ENCODE measurements at regions not wholly inside any gene's neighbourhood (a gene's known extent, or its start where the extent isn't known, plus 50 kb on each side); places are given as distances from the start of the nearest gene placed in this dataset.
"Not testable (repeated sequence)": the region's sequence is repeated elsewhere in the genome, so short reads cannot be mapped to it uniquely, and the experiment has no call there.

DNA sequence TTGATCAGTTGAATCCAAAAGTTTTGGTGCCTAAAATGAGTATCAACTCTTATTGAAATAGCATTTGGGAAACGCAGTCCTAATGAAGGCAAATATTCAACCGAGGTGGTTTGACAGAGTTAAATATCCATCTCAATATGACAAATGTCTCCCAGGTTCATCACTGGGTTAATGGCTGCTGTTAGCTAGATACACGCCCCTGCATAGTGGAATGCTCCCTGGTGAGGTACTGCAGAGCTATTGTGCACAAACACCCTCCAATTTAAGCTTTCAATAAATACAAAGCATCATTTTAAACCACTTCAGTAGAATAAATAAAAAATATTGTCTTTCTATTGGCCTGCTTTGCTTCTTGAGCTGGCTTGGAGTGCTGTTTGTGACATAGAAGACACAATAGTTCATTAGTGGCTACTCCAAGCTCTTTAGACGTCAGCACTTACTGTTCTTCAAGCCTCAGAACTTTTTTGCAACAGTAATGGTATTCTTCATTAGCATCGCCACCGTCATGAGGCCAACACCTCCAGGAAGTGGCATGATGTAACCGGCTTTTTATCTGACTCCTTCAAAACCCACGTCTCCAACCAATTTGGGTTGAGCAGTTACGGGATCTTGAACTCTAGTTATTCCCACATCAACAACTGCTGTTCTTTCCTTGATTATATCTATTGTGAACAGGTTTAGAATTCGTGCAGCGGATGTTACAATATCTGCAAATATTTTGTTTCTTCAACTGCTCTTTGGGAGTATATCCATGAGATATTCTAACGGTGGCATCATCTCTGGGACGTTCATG, 1159.6 kb upstream of the EPHA6 start:
- DNase-seq (ENCODE audit: low read depth): no peak

DNA sequence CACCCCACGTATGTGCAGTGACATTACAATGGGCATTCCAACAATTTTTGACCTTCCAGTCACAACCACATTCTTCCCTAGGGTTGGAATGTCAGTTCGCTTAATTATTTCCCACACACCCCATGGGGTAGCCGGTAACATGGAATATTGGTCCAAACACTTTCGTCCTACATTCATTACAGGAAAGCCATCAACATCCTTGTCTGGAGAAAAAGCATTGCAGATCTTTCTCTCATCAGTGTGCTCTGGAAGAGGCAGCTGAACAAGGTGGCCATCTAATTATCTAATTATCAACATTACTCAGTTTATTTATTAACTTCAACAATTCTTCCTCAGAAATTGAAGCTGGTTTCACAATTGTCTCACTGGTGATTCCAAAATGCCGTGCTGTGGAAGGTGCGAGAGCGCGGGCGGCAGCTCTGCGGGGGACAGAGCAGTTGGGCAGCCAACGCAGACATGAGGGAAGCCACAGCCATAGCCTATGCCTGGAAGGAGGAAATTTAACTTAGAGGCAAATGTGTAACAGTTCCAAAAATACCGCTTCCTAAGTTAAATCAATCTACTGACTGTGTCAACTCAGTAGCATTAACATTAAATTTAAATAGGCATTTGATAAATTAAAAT, 1158.9 kb upstream of the EPHA6 start:
- DNase-seq (ENCODE audit: low read depth): no peak

DNA sequence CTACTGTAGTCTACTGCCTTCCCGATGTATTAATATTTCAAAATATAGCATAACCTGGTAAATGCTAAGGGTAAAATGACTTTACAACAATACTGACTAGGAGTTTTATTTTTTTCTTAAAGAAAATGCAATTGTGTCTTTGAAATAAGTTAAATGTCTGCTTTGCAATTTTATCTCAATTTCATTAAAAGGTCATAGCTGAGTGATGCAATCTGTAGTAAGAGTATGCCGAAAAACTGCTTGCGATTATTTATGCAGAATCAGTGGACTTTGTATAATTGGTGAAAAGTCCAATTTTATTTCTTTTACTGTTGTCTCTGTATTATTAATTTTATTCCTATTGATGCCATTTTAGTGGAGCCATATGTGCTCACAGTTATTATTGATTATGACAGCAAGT, 1143.6 kb upstream of the EPHA6 start:
- DNase-seq (ENCODE audit: low read depth): no peak

DNA sequence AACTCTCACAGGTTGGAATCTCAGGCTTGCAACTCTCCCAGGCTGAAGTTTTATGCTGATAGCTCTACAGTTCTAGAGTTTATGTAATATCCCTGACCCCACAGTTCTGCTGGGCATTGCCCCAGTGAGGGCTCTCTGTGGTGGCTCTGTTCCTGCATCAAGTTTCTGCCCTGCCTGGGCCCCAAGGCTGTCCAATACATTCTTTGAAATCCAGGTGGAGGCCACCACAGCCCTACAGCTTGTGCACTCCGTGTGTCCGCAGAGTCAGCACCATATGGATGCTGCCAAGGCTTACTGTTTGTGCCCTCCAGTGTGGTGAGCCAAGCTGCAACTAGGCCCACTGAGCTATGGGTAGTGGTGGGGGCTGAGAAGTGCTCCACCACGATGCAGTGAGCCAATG, 1141.2 kb upstream of the EPHA6 start:
- no peak for DNase-seq (ENCODE audit: low read depth)

DNA sequence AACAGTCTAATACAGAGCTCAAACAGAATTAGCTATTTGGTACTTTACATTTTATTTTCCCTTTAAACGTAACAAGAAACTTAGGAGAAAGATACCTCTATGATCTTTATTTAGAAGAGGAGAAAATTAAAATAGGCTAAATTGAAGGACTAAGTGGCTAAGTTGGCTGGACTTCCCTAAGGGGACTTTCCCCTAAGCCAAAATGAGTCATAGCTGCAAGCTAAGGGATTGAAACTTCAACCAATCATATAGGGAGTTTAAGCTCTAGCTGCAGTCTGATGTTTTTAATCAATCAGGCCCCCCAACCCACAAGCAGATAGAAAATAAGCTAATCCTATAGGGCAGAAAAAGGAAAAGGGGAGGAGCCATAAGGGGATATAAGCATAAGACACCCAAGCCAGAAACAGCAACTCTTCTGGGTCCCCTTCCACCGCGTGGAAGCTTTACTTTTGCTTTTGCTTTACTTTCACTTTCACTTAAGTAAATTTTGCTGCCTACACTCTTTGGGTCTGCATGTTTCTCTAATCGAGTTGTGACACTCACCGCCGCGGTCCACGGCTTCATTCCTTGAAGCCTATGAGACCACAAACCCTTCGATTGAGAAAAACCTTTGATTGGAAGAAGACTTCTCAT, 1108.5 kb upstream of the EPHA6 start:
- no peak for DNase-seq (ENCODE audit: low read depth)

DNA sequence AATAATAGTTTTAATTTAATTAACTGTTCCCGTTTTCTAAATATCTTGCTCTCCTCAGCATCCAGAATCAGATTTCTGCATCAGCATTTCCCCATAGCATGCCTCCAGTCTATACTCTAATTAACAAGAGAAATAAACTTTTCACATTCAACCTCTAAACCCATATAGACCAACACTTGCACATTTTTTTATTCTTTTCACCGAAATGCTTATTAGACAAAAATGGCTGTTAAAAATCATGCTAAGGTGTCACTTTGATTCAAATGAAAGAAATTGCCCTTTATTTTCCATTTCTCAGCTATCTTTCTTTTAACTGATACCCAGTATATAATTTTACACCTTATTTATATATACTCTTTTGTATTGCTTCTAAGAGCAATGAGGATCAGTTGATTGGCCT, 1107.1 kb upstream of the EPHA6 start:
- DNase-seq (ENCODE audit: low read depth): no peak

DNA sequence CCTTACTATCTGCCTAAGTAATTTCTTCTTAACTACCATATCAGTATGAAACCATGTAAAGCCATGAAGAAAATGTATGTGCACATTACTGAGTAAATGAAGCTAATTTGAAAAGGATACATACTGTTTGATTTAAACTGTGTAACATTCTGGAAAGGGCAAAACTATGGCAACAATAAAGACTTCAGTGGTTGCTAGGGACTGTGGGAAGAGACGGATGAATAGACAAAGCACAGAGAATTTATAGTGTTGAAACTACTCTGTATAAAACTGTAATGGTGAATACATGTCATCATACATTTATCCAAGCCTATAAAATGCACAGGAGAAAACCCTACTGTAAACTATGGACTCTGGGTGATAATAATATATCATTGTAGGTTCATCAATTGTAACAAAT, 1103.7 kb upstream of the EPHA6 start:
- no peak for DNase-seq (ENCODE audit: low read depth)

DNA sequence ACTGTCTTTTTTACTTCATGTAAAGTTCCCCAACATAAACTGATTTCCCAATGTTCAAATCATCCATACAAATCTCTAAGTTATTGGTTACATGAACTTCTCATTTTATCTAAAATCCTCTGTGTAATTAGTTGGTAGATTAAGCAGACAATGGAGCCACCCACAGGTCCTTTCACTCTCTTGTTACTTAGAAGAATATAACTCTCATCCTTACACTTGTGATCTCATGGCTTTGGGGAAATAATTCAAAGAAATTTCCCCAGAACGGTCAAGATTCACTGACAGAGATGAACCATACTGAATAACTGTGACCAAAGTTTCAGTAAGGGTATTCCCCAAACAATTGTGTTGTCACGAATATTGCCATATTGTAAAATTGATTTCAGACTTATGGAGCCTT, 1102.6 kb upstream of the EPHA6 start:
- no peak for DNase-seq (ENCODE audit: low read depth)

DNA sequence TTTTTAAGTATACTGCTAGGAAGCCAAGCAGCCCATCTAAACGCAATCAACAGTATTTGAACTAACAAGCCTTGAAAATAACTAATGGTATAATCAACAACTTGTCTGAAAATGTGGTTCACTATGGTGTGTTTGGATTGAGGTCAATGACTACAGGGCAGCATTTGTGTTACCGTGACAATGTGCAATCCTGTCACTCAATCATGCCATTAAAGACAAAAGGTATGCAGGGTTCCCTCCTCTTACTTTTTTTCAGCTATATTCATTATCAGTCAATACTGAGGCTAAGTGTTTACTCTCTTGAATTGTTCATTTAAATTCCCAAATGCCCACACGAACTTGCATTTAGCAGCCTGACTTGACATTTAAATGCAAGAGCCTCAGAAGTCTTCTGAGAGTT, 1099.3 kb upstream of the EPHA6 start:
- DNase-seq (ENCODE audit: low read depth): no peak

DNA sequence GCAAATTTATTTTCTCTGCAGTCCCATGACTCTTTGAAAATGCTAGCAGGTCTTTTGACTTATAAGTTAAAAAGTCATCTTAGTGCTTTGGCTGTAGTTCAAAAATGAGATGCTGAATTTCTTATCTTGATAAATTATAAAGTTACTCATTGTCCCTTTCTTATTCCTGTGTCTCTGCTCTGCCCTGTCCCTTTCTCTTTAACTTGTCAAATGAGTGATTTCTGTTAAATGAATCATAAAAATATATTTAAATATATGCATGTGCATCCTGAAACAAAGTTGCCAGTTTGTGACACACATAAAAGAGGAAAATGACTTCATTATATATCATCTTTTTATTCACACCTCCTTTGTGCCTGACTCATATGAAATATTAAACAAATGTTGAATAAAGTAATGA, 1097.3 kb upstream of the EPHA6 start:
- DNase-seq (ENCODE audit: low read depth): no peak

DNA sequence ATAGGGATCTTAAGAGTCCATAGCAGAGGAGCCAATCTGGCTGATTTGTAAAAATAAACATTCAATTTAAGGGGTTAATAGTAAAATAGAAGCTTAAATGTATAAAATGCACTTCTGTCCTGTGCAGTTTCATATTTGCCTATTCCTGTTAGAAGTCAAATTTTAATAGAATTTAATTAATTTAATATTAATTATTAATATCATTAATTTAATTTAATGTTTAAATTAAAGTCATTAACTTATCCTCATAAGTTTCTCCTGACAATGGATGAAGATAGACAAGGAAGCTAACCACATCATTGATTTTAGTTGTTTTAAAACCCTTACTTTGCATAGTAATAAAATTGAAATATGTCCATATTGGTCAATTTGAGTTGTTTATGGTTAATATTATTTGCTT, 1096.2 kb upstream of the EPHA6 start:
- DNase-seq (ENCODE audit: low read depth): no peak

DNA sequence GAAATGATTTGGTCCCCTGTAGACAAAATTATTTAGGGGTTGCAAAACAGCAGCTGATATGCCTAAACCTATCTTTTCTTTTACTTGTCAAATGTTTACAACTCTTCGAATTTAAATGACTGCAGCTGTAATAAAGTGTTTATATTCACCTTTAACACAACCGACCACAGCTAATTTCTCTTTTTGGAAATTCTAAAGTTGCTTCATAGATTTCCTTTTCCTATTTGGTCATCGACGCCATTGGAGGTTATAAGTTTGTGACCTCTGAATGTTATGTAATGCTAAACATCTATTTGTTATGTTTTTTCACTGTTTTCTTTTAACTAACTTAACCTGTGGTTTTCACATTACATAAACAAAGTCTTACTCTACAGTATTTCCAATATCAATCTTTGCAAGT, 1094.9 kb upstream of the EPHA6 start:
- no peak for DNase-seq (ENCODE audit: low read depth)

DNA sequence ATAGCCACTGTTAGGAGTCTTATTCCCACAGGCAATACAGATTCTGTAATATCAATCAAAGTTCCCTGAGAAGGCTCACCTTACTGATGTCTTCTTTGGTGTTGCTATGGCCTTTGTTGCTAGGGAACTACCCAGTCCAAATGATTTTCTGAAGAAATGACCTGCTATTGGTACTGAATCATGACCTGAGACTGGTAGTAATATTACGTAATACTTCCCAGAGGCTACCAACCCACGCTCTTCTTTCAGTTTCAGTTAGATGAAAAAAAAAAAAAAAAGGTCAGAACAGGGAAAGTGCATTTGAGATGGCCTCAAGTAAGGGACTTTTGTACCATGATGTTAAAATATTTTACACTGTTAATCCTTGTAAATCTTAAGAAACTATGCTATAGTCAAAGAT, 1092.5 kb upstream of the EPHA6 start:
- no peak for DNase-seq (ENCODE audit: low read depth)

DNA sequence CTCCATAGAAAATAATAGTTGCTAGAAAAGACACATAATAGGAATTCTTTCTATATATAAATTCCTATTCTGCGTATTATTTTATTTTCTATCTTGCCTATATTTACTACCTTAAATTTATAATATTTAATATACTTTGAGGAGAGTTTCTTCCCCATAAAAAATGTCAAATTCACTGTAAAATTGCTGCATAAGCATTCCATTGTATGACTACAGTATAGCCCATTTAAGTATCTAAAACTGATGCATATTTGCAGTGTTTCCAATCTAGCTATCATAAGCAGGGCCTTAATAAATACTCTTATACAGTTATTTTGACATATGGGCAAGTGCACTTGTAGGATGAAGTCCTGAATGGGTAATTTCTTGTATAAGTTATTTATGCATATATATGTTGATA, 1088.6 kb upstream of the EPHA6 start:
- DNase-seq (ENCODE audit: low read depth): no peak

DNA sequence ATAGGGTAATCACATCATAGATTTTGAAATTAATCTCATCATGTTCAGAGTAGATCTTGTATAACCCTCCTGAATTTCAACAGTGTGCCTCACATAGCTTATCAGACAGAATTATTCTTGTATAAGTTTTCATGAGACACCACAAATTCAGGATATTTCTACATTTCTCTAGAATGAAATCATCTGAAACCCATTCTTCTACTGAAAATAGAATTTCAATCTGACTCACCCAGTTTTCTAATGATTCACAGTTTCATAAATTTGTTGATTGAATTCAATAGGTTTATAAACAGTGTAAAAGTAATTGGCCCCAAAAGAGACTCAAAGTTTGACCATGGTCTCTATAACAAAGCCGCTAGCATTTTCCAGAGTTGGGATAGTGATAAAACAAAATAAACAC, 1082.6 kb upstream of the EPHA6 start:
- no peak for DNase-seq (ENCODE audit: low read depth)

DNA sequence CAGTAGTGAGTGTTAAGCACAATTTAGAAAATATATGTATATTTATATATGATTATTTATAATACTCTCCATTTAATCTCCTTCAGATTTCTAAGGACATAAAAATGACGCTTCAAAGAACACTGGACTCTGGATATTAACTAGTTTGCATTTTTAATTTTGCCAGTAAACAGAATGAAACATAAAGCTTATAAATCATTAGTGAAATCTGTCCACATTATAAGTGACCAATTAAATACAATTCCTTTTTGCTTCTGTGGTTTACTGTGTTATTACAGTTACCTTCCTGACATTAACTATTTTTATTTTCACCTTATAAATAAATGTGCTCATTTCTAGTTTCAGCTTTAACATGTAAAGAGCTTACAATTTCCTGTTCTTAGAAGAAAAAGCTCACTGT, 1081.1 kb upstream of the EPHA6 start:
- no peak for DNase-seq (ENCODE audit: low read depth)

DNA sequence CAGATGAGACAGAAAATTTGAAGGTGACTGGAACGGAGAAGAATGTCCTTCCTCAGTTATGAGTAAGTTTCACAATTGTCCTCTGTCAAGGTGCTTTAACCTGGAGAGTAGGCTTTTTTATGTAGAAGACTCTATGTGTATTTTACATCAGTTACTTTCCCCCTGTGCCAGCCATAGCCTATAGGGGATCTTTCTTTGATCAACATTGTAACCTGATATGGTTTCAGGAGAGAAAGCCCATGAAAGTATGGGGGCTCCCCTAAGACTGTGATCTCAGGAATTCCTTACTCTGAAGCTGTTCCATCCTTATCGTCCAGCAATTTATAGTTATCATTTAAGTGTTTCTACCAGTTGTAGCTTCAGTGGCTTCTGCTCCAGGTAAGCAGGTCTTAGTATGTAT, 1076.3 kb upstream of the EPHA6 start:
- no peak for DNase-seq (ENCODE audit: low read depth)

DNA sequence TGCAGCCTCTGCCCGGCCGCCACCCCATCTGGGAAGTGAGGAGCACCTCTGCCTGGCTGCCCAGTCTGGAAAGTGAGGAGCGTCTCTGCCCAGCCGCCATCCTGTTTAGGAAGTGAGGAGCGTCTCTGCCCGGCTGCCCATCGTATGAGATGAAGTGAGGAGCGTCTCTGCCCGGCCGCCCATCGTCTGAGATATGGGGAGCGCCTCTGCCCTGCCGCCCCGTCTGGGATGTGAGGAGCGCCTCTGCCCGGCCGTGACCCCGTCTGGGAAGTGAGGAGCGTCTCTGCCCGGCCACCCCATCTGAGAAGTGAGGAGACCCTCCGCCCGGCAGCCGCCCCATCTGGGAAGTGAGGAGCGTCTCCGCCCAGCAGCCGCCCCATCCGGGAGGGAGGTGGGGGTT, 1069.5 kb upstream of the EPHA6 start:
- DNase-seq (ENCODE audit: low read depth): not testable (repeated sequence)

DNA sequence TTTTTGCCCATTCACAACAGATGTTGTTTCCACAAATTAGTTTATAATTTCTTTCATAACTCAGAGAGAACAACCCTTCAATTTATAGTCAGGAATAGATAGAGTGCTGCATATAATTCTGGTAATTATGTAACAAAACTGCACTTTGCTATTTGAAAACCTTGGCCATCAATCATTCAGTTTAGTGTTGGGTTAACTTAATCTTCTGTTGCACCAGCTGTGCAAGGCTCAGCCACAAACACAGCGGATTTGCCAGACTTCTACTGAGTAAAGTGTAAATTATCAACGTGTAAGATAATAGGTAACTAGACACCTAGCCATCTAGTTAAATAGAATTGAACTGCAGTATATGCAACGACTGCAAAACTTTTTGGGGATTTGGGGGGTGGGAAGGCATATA, 1064.3 kb upstream of the EPHA6 start:
- no peak for DNase-seq (ENCODE audit: low read depth)

DNA sequence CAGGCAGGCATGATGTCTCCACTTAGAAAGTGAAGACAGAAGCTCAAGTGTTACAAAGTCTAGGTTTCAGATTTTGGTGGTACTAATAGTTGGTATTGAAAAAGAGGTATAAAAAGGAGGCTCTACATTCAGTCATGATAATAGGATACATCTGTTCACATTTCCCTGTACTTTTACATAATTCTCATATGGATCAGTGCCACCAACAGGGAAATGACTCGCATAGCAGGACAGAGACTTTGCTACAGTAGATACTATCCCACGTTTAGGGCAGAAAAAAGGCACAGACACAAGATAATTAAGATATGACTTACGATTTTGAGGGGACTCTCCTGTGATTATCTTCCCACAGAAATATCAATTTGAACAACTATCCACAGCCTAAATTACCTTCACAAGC, 1062.9 kb upstream of the EPHA6 start:
- no peak for DNase-seq (ENCODE audit: low read depth)

DNA sequence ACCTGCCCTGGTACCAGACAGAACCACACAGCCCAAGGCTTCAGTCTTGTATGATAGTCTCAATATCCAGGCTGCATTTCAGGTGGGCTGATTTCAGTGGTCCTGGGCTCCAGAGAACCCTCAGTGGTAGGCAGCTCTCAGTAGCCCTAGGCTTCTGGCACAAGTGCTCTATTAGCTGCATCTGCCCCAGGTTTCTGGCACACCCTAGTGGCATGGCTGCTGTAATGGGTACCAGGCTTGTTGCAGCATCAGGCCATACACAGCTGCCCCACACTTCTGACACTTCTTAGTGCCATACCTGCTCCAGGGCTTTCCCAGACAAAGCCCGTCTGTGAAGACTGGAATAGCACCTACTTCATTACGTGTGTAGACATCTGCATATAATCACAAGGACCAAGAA, 1062.2 kb upstream of the EPHA6 start:
- DNase-seq (ENCODE audit: low read depth): no peak

DNA sequence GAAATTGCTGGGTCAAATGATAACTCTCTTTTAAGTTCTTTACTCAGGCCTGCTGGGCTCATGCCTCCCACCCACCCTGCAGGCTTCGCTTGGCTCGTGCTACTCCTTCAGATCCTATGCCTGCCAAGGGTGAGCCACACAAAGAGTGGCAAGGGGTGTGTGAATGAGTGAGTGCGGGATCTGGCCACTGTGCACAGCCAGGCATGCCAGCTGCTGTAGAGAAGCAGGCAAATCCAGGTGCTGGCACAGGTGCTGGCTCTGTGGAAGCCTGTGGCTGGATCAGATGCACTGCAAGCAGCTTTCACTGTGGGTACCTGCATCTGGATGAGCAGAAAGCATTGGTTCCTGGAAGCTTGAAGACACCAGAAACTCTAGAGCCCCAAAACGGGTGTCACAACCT, 1055.7 kb upstream of the EPHA6 start:
- no peak for DNase-seq (ENCODE audit: low read depth)

DNA sequence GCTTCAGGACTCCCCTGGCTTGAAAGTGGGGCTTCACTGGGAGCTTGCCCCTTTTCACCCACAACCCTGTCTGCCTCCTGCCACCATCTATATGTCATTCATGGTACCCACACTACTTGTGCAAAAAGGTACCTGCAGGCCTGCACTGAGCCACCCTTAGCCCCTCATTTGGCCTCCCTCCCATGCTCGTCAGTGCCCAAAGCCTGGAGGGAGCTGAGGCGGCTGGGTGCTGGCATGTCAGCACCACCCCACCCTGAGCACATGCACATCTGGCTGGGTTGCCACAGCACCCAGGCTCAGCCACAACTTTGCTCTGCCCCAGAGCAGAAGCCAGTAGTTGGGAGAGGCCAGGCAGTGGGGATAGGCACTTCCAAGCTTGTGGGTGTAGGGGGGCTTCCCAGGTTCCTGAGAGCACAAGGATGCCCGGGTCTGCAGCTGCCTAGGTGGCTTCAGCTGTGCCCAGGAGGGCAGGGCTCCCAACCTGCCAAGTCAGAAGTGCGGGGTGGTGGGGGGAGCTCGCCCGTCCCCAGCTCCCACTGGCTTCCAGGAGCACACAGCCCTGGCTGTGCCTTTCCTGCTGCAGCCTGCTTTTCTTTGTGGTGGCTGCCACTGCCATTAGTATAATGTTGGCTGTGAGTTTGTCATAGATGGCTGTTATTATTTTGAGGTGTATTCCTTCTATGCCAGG, 1054.6 kb upstream of the EPHA6 start:
- DNase-seq (ENCODE audit: low read depth): no peak

Data from stimulated activated CD8-positive, alpha-beta memory T cell treated with anti-CD3 and anti-CD28 coated beads, Interleukin-7, amount 100 ng/mL, for 24 hours (primary cell).